GM18511 (cell line): ENCODE measurements at regions not wholly inside any gene's neighbourhood (a gene's known extent, or its start where the extent isn't known, plus 50 kb on each side); places are given as distances from the start of the nearest gene placed in this dataset.

Experiments
- ATAC-seq: cut with Tn5 transposase; IDR thresholded peaks from one replicate; pipeline ENCODE4 v1.9.1; 2021; ENCODE audit warnings: mild to moderate bottlenecking, moderate library complexity; ENCODE audit not compliant: unreplicated experiment

DNA sequence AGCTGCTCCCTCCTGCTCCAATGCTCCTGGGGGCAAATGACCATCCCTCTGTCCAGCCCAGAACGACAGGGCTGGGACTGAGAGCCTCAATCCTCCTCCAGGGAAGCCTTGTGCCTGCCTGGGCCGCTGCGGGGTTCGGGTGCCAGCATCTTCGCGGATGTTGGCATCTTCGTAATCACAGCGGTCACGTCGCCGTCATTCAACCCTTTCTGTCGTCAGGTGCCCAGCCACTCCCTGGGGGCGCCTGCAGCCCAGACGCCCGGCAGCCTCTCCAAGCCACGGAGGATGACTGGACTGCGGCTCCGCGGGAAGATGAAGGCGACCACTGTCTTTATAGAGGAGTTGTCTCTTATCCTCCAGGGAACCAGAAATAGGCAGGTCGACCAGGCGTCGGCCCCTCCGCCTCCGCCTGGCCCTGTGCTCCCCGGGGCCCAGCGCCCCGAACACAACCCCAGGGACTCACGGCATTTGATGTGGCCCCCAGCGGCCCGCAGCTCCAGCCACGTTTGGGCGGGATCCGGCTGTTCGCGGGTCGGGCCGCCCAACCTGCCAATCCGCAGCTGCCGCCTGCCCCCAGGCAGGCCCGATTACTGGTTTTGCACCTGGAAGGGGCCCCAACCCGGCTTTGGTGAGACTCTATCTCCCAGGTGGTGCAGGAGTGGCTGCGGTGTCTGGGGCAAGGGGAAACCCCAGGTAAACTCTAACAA lies 113.9 kb downstream of the THNSL2 start:
- ATAC-seq = no peak

GRCh38 chr2:88281302-88282217 lies 111.4 kb downstream of the THNSL2 start:
- no peak for ATAC-seq

- no peak for ATAC-seq
Measured at GRCh38 chr2:88269836-88270235, 99.7 kb downstream of the THNSL2 start.

GRCh38 chr2:88265352-88266303 lies 95.5 kb downstream of the THNSL2 start:
- peak; percentile 71 for ATAC-seq

DNA sequence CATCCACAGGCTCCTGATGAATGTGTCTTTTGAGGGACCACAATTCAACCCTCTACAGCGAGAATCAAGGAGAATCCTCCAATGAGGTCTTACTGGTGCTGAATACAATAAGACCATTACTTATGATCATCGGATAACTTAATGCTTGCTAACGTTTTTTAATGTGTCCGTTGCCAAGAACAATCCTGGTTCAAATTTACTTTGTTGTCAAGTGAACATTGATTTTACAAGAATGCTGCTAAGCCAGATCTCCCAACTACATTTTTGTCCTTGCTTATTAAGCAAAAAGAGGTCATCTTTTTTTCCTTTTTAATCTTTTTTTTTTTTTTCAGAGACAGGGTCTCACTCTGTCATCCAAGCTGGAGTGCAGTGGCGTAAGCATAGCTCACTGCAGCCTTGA lies 93.7 kb downstream of the THNSL2 start:
- ATAC-seq = no peak

DNA sequence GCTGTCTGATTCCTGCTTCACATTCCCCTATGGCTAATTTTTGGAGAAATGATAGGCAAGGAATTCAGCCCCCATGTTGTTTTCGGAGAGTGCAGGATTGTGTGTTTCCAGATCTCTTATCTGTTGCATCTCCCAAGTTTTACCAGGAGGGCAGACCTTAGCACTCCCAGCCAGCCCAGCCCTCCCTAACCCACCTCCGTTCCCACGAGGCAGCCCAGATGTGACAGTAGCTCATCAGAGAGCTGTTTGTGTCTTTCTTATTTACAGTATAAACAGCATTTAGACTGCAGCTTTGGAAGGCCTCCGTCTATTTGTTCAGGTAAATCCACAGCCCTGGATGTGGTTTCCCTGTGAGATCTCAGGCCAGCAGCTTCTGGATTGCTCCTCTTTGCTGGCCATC lies 91.6 kb downstream of the THNSL2 start:
- no peak for ATAC-seq

- no peak for ATAC-seq
Measured at GRCh38 chr2:88258208-88258607, 88.1 kb downstream of the THNSL2 start.

DNA sequence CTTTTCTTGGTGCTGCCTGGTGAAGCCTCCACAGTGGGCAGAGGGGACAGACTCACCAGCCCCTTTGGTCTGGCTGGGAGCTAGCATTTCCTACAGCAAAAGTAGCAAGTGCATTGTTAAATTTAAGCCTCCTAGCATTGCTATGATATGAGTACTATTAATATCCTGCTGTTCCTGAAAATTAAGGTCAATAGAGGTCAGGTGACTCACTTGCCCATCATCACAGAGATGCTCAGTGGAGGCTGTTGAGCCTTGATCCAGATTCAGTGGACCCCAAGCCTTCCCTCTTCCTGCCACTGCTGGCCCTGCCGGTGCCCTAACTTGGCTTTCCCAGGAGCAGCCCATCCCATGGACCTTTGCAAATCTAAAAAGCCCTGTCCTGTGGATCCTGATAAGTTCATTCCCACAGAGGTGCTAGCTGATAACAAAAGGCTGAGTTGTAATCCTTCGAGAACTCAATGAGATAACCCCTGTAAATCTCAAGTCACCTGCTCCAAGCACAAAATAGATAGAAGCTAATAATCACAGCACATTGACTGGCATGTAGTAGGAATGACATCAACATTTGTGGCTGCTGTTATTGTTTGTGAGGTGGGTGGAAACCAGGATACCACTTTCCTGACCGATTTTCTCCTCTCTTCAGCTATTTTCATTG lies 84.4 kb downstream of the THNSL2 start:
- no peak for ATAC-seq

DNA sequence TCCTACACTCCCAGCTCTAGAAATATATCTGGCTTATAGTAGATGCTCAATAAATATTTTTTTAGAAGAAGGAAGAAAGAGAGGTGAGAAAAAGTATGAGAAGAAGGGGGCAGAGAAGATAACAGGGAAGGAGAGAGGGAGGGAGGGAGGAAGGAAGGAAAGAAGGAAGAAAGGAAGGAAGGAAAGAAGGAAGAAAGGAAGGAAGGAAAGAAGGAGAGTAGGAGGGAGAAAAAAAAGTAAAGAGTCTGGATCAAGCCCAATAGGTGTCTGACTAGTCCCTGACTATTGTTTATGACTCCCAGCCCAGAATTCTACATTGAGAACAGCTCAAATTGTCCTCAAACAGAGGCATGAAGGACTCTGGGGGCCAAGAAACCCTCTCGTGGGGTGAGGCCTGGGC lies 83.9 kb downstream of the THNSL2 start:
- ATAC-seq = no peak

- ATAC-seq = no peak
Measured at GRCh38 chr2:88253375-88253774, 83.2 kb downstream of the THNSL2 start.

DNA sequence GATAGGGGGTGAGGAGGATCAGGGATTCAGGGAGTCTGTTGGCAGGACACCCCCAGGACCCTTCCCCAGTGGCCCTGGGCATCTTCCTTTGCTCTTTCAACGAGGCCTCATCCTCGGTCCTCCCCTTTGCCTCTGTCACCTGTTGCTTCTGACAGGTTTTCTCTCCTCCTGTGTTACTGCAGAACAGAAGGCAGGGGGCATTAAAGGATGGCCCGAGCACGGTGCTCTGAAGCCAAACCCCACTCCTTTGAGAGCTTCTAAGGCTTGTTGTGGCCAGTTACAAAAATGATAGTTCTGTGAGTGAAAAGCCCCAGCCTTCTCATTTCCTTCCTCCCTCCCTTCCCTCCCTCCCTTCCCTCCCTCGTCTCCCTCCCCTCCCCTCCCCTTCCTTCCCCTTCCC lies 82.5 kb downstream of the THNSL2 start:
- no peak for ATAC-seq

DNA sequence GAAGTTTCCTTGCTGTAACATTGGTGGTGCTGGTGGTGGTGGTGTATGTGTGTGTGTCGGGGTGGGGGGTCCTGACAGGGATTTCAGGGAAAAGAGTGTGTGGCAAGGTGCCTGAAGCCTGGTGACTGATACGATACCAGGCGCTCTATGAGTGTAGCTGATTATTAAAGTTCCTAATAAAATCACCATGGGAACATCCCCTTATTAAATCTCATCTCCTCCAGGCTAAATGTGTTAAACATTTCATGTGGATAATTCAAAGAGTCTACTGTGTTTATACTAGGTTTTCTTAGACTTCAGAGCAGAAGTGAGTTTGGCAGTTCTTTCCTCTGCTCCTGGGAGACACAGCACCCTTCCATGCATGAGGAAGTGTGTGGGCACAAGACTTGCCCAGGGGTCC lies 82.0 kb downstream of the THNSL2 start:
- no peak for ATAC-seq

DNA sequence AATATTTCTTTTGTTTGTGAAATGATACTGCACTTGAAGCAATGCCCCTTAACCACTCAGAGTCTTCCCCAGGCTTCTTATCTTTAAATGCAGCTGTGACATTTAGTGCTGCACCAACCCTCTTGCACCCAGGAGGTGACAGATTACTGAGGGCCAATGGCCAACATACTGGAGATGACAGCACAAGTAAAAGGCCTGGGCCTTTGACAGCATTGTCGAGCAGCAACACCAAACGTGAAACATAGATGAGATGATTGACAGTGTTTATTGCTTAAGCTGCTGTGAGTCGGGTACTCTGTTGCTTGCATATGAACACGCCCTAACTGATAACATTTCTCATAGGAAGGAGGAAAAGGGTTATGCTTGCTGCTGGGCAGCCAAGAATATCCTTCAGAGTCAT lies 80.3 kb downstream of the THNSL2 start:
- ATAC-seq = no peak

GRCh38 chr2:88248280-88248828 lies 78.2 kb downstream of the THNSL2 start:
- no peak for ATAC-seq

- no peak for ATAC-seq
Measured at GRCh38 chr2:88247531-88247930, 77.4 kb downstream of the THNSL2 start.

DNA sequence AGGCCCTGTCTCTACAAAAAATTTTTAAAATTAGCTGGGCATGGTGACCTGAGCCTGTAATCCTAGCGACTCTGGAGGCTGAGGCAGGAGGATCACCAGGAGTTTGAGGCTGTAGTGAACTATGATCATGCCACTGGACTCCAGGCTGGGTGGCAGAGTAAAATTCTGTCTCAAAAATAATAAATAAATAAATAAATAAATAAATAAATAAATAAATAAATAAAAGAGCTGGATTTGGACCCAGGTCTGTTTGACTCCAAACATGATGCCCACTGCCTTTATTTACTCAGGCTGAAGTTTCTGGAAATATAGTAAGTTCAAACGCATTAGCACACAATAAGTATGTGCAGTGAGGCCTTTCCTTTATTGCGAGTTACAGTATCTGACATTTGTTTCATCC lies 75.0 kb downstream of the THNSL2 start:
- no peak for ATAC-seq

GRCh38 chr2:88239781-88240180 lies 69.6 kb downstream of the THNSL2 start:
- no peak for ATAC-seq

DNA sequence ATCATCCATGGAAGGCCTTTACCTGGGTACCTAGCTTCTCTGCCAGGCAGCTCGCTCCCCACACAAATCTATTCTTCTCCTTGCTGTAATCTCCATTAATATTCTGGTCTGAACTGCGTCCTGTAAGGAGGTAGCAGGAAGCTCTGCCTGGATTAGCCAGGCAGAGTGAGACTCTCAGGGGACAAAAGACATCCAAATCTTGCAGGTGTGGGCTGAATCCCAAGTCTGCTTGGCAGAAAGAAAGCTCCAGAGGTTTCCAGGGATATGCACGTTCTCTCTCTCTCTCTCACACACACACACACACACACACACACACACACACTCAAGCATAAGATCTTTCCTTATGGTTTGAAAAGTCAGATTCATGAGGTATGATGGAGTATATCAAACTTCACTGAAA lies 66.5 kb downstream of the THNSL2 start:
- ATAC-seq = no peak
